NB4 (cell line): ENCODE measurements at regions not wholly inside any gene's neighbourhood (a gene's known extent, or its start where the extent isn't known, plus 50 kb on each side); places are given as distances from the start of the nearest gene placed in this dataset.

ENCODE experiments used
- DNase-seq: peaks from one replicate; pipeline ENCODE4 v3.0.0; 2010; ENCODE audit warnings: low read depth
- H3K4me3 ChIP-seq: one replicate; pipeline ENCODE4 v1.5.1; 2011; ENCODE audit warnings: mild to moderate bottlenecking, low read depth, low read length, moderate library complexity
- MYC ChIP-seq: IDR thresholded peaks from 2 replicates; pipeline ENCODE4 v1.6.1; 2011; ENCODE audit warnings: low read depth, low read length
- POLR2A ChIP-seq: IDR thresholded peaks from 2 replicates; pipeline ENCODE4 v1.6.1; 2011; ENCODE audit warnings: mild to moderate bottlenecking; ENCODE audit not compliant: insufficient read length; ENCODE audit errors: extremely low read depth
- TF ChIP-seq, protein P1 (sequence below): IDR thresholded peaks from one replicate; pipeline ENCODE4 v1.5.1; 2012; ENCODE audit warnings: low read depth, low read length
- TF ChIP-seq, protein P2 (sequence below): IDR thresholded peaks from 2 replicates; pipeline ENCODE4 v1.6.1; 2011; ENCODE audit warnings: low read depth, low read length

DNA sequence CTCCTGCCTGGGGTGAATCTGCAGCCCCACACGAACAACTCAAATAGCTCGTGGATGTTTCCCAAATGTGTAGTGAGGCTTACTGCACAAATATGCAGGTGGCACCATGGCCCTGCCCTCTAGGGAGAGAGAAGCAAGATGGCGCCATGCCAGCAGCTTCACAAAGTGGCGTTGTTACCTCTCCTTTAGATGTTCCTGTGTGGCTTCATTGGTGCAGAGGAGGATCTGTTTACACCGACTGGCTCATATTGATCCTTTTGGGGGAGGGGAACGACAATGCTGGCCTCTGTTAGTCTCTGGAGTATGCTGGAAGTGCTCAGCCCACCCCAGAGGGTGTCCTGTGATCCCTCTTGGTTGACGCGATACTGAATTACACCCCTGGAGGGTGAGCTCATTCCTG is 99.5 kb upstream of the GATA6 start:
- no peak overlapping the region for H3K4me3 ChIP-seq
- TF ChIP-seq POLR2A = no peak
- no peak for DNase-seq

DNA sequence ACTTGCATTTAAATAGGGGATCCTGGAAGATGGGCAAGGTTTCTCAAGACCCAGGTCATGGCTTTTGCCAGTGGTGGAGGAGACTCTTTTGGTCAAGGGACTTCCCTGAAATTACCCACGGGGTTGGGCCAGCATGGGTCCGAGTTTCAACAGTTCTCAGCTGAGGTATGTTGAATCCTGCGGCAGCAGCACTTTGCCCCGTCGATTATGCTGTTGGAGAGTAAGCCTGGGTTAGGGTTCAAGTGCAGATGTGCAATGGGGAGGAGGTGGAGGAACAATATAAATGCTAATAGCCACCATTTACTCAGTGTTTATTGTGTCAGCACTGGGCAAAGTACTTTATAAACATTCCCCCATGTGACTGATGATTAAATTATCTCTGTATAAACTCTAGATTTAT is 96.0 kb upstream of the GATA6 start:
- DNase-seq = no peak
- H3K4me3 ChIP-seq = no peak overlapping the region
- no peak for TF ChIP-seq POLR2A
- TF ChIP-seq, protein P1, sequence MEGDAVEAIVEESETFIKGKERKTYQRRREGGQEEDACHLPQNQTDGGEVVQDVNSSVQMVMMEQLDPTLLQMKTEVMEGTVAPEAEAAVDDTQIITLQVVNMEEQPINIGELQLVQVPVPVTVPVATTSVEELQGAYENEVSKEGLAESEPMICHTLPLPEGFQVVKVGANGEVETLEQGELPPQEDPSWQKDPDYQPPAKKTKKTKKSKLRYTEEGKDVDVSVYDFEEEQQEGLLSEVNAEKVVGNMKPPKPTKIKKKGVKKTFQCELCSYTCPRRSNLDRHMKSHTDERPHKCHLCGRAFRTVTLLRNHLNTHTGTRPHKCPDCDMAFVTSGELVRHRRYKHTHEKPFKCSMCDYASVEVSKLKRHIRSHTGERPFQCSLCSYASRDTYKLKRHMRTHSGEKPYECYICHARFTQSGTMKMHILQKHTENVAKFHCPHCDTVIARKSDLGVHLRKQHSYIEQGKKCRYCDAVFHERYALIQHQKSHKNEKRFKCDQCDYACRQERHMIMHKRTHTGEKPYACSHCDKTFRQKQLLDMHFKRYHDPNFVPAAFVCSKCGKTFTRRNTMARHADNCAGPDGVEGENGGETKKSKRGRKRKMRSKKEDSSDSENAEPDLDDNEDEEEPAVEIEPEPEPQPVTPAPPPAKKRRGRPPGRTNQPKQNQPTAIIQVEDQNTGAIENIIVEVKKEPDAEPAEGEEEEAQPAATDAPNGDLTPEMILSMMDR = no peak
- TF ChIP-seq, protein P2, sequence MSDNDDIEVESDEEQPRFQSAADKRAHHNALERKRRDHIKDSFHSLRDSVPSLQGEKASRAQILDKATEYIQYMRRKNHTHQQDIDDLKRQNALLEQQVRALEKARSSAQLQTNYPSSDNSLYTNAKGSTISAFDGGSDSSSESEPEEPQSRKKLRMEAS = no peak

DNA sequence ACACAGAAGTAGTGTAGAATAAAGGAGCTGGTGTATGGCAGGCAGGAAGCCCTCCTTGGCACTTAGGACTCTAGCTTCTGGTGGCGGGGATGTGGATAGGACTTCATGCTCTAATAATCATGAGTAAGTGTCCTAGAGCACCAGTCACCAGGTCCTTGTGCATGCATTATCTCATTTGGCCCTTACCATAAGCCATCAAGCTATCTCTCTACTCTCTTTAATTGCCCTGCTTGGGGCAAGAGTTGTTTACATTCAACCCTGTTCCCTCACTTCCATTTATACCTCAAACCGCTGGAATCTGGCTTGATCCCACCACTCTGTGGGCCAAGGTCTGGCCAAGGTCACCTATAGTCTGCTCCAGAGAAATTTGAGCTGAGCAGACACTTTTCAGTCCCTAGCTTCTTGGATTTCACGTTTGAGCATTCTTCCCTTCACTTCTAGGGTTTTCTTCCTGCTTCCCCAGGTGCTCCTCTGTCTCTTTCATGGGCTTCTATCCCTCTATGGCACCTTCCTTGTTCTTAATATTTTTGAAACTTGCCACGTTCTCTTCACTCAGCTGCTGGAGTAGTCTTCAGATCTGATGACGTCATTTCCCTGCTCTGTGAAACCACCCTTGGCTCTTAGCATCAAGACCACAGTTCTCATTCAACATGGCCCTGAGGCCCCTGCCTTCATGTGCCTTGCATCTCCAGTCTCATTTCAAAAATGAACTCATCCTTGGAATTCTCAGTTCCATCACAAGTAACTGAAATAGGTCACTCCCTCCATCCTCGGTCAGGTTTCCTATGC is 94.9 kb upstream of the GATA6 start:
- DNase-seq = no peak
- TF ChIP-seq, protein P2 = no peak
- no peak for TF ChIP-seq POLR2A
- TF ChIP-seq, protein P1 = no peak
- TF ChIP-seq MYC = no peak

DNA sequence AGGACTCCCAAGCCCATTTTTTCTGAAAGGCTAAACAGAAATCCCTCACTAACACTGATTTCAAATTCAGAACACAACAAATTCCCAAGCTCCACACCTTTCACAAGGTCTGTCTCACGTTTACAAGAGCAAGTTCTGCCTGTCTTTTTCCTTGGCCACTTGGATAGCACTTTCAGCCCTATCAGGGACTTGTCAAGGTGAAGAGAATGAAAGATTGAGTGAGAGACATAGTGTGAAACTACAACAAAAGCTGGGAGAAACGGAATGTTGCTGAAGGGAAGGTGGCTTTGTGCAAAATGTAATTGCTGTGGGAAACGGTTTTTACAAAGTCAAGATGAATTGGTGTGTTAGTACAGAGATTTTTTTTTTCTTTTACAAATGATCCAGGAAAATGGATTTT is 89.4 kb upstream of the GATA6 start:
- TF ChIP-seq POLR2A = no peak
- TF ChIP-seq, protein P1 = no peak
- TF ChIP-seq MYC = no peak
- TF ChIP-seq, protein P2 = no peak

More for the DNA sequence above, 94.9 kb upstream of the GATA6 start:
- no peak overlapping the region for H3K4me3 ChIP-seq

DNA sequence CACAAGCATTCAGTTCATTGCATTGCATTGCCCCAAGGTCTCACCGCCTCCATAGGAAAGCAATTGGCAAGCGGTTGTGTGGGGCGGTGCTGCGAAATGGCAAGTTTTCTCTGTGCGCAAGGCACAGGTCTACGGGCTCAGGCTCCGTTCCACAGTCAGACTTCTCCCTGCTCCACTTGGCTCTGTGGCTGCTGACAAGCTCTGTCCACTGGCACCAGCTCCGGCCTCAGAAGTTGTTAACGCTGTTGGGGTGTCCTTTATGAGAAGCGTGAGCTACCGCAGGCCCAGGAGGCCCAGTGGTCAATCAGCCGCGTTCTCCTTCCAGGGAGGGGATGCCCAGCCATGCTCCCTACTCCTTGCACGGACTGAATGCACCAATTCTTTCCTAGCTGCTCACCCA is 87.0 kb upstream of the GATA6 start:
- no peak overlapping the region for H3K4me3 ChIP-seq
- DNase-seq = no peak
- TF ChIP-seq POLR2A (no peak), MYC (no peak)
- TF ChIP-seq, protein P2 = no peak
- TF ChIP-seq, protein P1 = no peak

More for the DNA sequence above, 89.4 kb upstream of the GATA6 start:
- no peak for DNase-seq
- no peak overlapping the region for H3K4me3 ChIP-seq

DNA sequence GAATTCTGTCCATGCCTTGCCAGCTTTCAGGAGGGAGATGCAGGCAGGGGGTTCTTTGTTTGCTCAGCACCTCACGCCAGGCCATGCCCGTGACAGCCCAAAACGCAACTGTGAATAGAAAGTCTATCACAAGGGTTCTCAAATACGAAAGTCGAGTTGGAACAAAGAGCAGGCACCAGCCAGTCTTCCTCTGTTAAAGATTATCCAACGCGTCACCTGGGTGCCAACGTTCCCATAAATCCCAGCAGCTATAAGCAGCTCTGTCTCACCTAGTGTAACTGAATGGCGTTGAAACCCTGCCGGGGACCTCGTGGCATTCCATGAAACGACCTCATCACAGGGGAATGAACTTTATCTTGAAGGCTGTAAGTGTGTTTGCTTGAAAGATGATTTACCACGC is 84.8 kb upstream of the GATA6 start:
- TF ChIP-seq POLR2A (no peak), MYC (no peak)
- TF ChIP-seq, protein P1 = no peak
- TF ChIP-seq, protein P2 = no peak
- H3K4me3 ChIP-seq = no peak overlapping the region

More for the DNA sequence above, 84.8 kb upstream of the GATA6 start:
- no peak for DNase-seq
